ENCODE measurements at regions not wholly inside any gene's neighbourhood (a gene's known extent, or its start where the extent isn't known, plus 50 kb on each side); places are given as distances from the start of the nearest gene placed in this dataset.
"Not testable (repeated sequence)": the region's sequence is repeated elsewhere in the genome, so short reads cannot be mapped to it uniquely, and the experiment has no call there.

DNA sequence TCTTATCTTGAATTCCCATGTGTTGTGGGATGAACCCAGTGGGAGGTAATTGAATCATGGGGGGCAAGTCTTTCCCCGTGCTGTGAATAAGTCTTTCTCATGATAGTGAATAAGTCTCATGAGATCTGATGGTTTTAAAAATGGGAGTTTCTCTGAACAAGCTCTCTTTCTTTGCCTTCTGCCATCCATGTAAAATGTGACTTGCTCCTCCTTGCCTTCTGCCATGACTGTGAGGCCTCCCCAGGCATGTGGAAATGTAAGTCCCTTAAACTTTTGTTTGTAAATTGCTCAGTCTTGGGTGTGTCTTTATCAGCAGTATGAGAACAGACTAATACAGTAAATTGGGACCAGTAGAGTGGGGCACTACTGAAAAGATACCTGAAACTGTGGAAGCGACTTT lies 92.1 kb upstream of the PMCH start:
- in situ Hi-C loops (cut with MboI); H3K9ac ChIP-seq (ENCODE audit: insufficient read depth in 1 of 2, low read depth in 2 of 2, low read length in 2 of 2); CTCF ChIA-PET (ENCODE audit: low intra/inter-chr PET ratio); intact Hi-C loops (cut with micrococcal nuclease); POLR2A ChIA-PET; H3K9me1 ChIP-seq (ENCODE audit: control insufficient read depth, insufficient read depth, low read length); H3K27ac ChIP-seq (ENCODE audit: extremely low read depth, low read depth, low read length); DNase-seq (ENCODE audit: extremely low read depth in 1 of 4, low spot score in 3 of 4); H3K79me2 ChIP-seq (ENCODE audit: control insufficient read depth, insufficient read depth, low read length); H3K4me3 ChIP-seq; H3K4me2 ChIP-seq (ENCODE audit: insufficient read depth, low read length); FAIRE-seq; H3K36me3 ChIP-seq (ENCODE audit: control insufficient read depth, insufficient read depth, low read length); H3K4me1 ChIP-seq (replicated peaks in 1 of 2; ENCODE audit: control insufficient read depth in 2 of 2, insufficient read depth in 2 of 2, low read length in 2 of 2); BruUV-seq (replicated peaks); H2AFZ ChIP-seq (ENCODE audit: low read depth, low read length); H4K20me1 ChIP-seq (replicated peaks; ENCODE audit: control insufficient read depth, insufficient read depth, low read length); ATAC-seq; H3K27me3 ChIP-seq (ENCODE audit: control insufficient read depth in 2 of 2, insufficient read depth in 2 of 2, low read length in 2 of 2); H3K9me3 ChIP-seq (replicated peaks; ENCODE audit: control insufficient read depth, insufficient read depth, low read depth, low read length): not testable (repeated sequence)
- TF ChIP-seq ZNF431 (CRISPR knock-in tag; IDR thresholded peaks at IDR 0.05) = peak; percentile 91
- 8% methylated on average over 2 of the region's 2 CpGs for WGBS (ENCODE audit: insufficient coverage, low coverage, missing lambda C conversion rate)

DNA sequence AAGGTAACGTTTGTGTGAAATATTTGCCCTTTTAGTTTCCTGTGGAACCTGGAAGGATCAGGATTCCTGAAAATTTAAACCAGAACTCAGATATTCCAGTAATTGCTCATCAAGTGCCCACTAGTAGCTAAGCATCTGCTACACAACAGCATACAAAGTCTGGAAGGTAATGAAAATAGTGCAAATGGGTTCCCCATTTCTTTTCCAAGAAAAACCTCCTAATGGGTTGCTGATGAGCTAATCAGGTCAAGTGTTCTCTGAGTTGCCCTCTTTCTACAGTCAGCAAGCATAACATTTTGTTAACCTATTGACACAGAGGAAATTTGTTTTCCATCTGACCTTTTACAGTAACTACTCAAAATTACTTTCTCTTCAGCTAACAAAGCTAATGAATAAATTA lies 83.6 kb upstream of the PMCH start:
- H3K9me1 ChIP-seq (ENCODE audit: control insufficient read depth, insufficient read depth, low read length) = no peaks in the 10 kb centered on the region
- H3K9me3 ChIP-seq (replicated peaks; ENCODE audit: control insufficient read depth, insufficient read depth, low read depth, low read length) = no peaks in the 10 kb centered on the region
- ChIA-PET CTCF (ENCODE audit: low intra/inter-chr PET ratio) (no interaction called here), POLR2A (interaction anchor here (0.6 kb wide), 1 partner anchor 37 kb away, joined by 3 read pairs; no protein-coding TSS in a partner anchor)
- intact Hi-C loops (cut with micrococcal nuclease) = no loop called here
- no peak overlapping the region for H3K9ac ChIP-seq (ENCODE audit: insufficient read depth in 1 of 2, low read depth in 2 of 2, low read length in 2 of 2)
- H2AFZ ChIP-seq (ENCODE audit: low read depth, low read length) = no peak overlapping the region
- no peak overlapping the region for H3K4me2 ChIP-seq (ENCODE audit: insufficient read depth, low read length)
- no peak overlapping the region for H3K27ac ChIP-seq (ENCODE audit: extremely low read depth, low read depth, low read length)
- no peaks in the 10 kb centered on the region for H3K27me3 ChIP-seq (ENCODE audit: control insufficient read depth in 2 of 2, insufficient read depth in 2 of 2, low read length in 2 of 2)
- no peaks in the 10 kb centered on the region for H3K79me2 ChIP-seq (ENCODE audit: control insufficient read depth, insufficient read depth, low read length)
- no TSS peak for BruUV-seq (replicated peaks)
- ATAC-seq (no peak), DNase-seq (ENCODE audit: extremely low read depth in 1 of 4, low spot score in 3 of 4) (no peak), FAIRE-seq (no peak)
- in situ Hi-C loops (cut with MboI) = no loop called here
- WGBS (ENCODE audit: insufficient coverage, low coverage, missing lambda C conversion rate) = 0% methylated on average over 1 of the region's 1 CpG
- H3K4me1 ChIP-seq (replicated peaks in 1 of 2; ENCODE audit: control insufficient read depth in 2 of 2, insufficient read depth in 2 of 2, low read length in 2 of 2) = no peaks in the 10 kb centered on the region
- TF ChIP-seq TAF9B (IDR thresholded peaks at IDR 0.05; ENCODE audit: partially characterized antibody) (no peak), RFX5 (IDR thresholded peaks at IDR 0.05; ENCODE audit: low read depth, low read length) (no peak)
- TF ChIP-seq, protein P1, sequence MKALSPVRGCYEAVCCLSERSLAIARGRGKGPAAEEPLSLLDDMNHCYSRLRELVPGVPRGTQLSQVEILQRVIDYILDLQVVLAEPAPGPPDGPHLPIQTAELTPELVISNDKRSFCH (CRISPR knock-in tag; IDR thresholded peaks at IDR 0.05) = no peak
- TF ChIP-seq, protein P1 (tag; IDR thresholded peaks at IDR 0.05) = 0 out of 2 replicates have a peak, but pooled peaks have one; percentile 22
- no peaks in the 10 kb centered on the region for H4K20me1 ChIP-seq (replicated peaks; ENCODE audit: control insufficient read depth, insufficient read depth, low read length)
- H3K36me3 ChIP-seq (ENCODE audit: control insufficient read depth, insufficient read depth, low read length) = no peaks in the 10 kb centered on the region
- no peak overlapping the region for H3K4me3 ChIP-seq
